Testis (tissue), 2 donors: ENCODE measurements at regions not wholly inside any gene's neighbourhood (a gene's known extent, or its start where the extent isn't known, plus 50 kb on each side); places are given as distances from the start of the nearest gene placed in this dataset.

ENCODE experiments used
- DNase-seq: peaks from one replicate; pipeline ENCODE4 v3.0.0-alpha.2; 2019
- H3K27ac ChIP-seq, 2 donors: fragments of 200-600 bp; sonication (generic); one replicate each; pipeline ENCODE4 v1.5.1; 2019
- H3K27me3 ChIP-seq: fragments of 200-600 bp; sonication (generic); one replicate; pipeline ENCODE4 v1.5.1; 2019
- H3K36me3 ChIP-seq: fragments of 200-600 bp; sonication (generic); one replicate; pipeline ENCODE4 v1.5.1; 2017; ENCODE audit warnings: low read depth; ENCODE audit errors: missing control alignments
- H3K4me1 ChIP-seq: fragments of 200-600 bp; sonication (generic); one replicate; pipeline ENCODE4 v1.5.1; 2019
- H3K4me3 ChIP-seq, 2 donors: fragments of 200-600 bp; sonication (generic); one replicate each; pipeline ENCODE4 v1.5.1; 2017 to 2019
- H3K9me3 ChIP-seq: fragments of 200-600 bp; sonication (generic); one replicate; pipeline ENCODE4 v1.5.1; 2017
- CTCF ChIP-seq, 3 experiments: fragments of 450-650 bp in 2 of 3; fragments of 200-600 bp in 1 of 3; sonication (generic) in 1 of 3; IDR thresholded peaks; one replicate each; pipeline ENCODE4 v1.5.1; 2016 to 2019; ENCODE audit warnings: antibody characterized with exemption in 3 of 3, mild to moderate bottlenecking in 2 of 3, moderate library complexity in 1 of 3
- POLR2A ChIP-seq: fragments of 450-650 bp; IDR thresholded peaks from one replicate; pipeline ENCODE4 v1.6.1; 2017; ENCODE audit warnings: antibody characterized with exemption, mild to moderate bottlenecking, moderate library complexity
- WGBS, 2 donors: methylation state at CpG; one replicate each; pipeline ENCODE4 v1.1.5; 2018; 5-methylcytosine and 5-hydroxymethylcytosine counted together
- intact Hi-C: fragments of 100-400 bp; cut with DNase I; formaldehyde crosslinking; loops from one replicate; pipeline ENCODE4 v1.15.1; 2023; ENCODE audit warnings: low total_unique reads

- Histone ChIP-seq H3K9me3 (no peaks in the 10 kb centered on the region), H3K27me3 (no peaks in the 10 kb centered on the region), H3K4me1 (no peaks in the 10 kb centered on the region), H3K36me3 (no peaks in the 10 kb centered on the region), H3K27ac (no peak overlapping the region), H3K4me3 (no peak overlapping the region)
- TF ChIP-seq POLR2A (no peak), CTCF (IDR thresholded peaks at IDR 0.05) (no peak)
- intact Hi-C loops: no loop called here
- WGBS, 2 donors: 85 to 96% methylated on average over 9 of the region's 9 CpGs
- DNase-seq: no peak
Observed at GRCh38 chr1:30536530-30536929, 186.9 kb downstream of the MATN1 start.

- Histone ChIP-seq H3K9me3 (no peaks in the 10 kb centered on the region), H3K4me1 (no peaks in the 10 kb centered on the region), H3K4me3 (no peak overlapping the region), H3K36me3 (no peaks in the 10 kb centered on the region), H3K27ac (no peak overlapping the region), H3K27me3 (no peaks in the 10 kb centered on the region)
- WGBS, 2 donors: 68 to 78% methylated on average over 6 of the region's 6 CpGs
- TF ChIP-seq POLR2A: no peak
- no peak for TF ChIP-seq CTCF (IDR thresholded peaks at IDR 0.05)
- intact Hi-C loops: no loop called here
- no peak for DNase-seq
Observed at GRCh38 chr1:30535595-30536325, 187.6 kb downstream of the MATN1 start.

- Histone ChIP-seq H3K36me3 (no peaks in the 10 kb centered on the region), H3K9me3 (no peaks in the 10 kb centered on the region), H3K4me3 (no peak overlapping the region), H3K4me1 (no peaks in the 10 kb centered on the region), H3K27ac (no peak overlapping the region), H3K27me3 (no peaks in the 10 kb centered on the region)
- intact Hi-C loops: no loop called here
- 90 to 100% methylated on average over 1 to 2 of the region's 3 CpGs for WGBS, 2 donors
- DNase-seq: no peak
- TF ChIP-seq POLR2A: no peak
- no peak for TF ChIP-seq CTCF (IDR thresholded peaks at IDR 0.05)
Observed at GRCh38 chr1:30534551-30534940, 188.8 kb downstream of the MATN1 start.

- no peaks in the 10 kb centered on the region for H3K4me1 ChIP-seq
- WGBS, 2 donors: 85 to 87% methylated on average over 6 of the region's 6 CpGs
- H3K9me3 ChIP-seq: no peaks in the 10 kb centered on the region
- H3K27ac ChIP-seq: no peak overlapping the region
- H3K27me3 ChIP-seq: no peaks in the 10 kb centered on the region
- no peaks in the 10 kb centered on the region for H3K36me3 ChIP-seq
- no peak for TF ChIP-seq POLR2A
- TF ChIP-seq CTCF (IDR thresholded peaks at IDR 0.05): no peak
- no peak for DNase-seq
- no peak overlapping the region for H3K4me3 ChIP-seq
- intact Hi-C loops: no loop called here
Observed at GRCh38 chr1:30533796-30534550, 189.4 kb downstream of the MATN1 start.
